Stomach (tissue), 4 donors: ENCODE measurements at regions not wholly inside any gene's neighbourhood (a gene's known extent, or its start where the extent isn't known, plus 50 kb on each side); places are given as distances from the start of the nearest gene placed in this dataset.

Source experiments
- EP300 ChIP-seq: sonication (generic); formaldehyde crosslinking; IDR thresholded peaks from one replicate; pipeline ENCODE4 v1.6.1; 2017; ENCODE audit warnings: antibody characterized with exemption
- POLR2A ChIP-seq, 4 donors: fragments of 450-650 bp; IDR thresholded peaks; one replicate each; pipeline ENCODE4 v1.6.1; 2016; ENCODE audit warnings: antibody characterized with exemption in 4 of 4, control low read depth in 2 of 4, mild to moderate bottlenecking in 1 of 4, moderate library complexity in 1 of 4
- POLR2AphosphoS5 ChIP-seq, 3 donors: sonication (generic); formaldehyde crosslinking; IDR thresholded peaks; one replicate each; pipeline ENCODE4 v1.6.1; 2016; ENCODE audit warnings: antibody characterized with exemption in 3 of 3
- TF ChIP-seq, protein P1 (sequence below), 7 experiments: fragments of 450-650 bp in 4 of 7; fragments of 200-600 bp in 3 of 7; sonication (generic) in 3 of 7; IDR thresholded peaks; one replicate each; pipeline ENCODE4 v1.5.1; 2016 to 2019; ENCODE audit warnings: antibody characterized with exemption in 7 of 7, control low read depth in 2 of 7, mild to moderate bottlenecking in 1 of 7

- TF ChIP-seq, protein P1, sequence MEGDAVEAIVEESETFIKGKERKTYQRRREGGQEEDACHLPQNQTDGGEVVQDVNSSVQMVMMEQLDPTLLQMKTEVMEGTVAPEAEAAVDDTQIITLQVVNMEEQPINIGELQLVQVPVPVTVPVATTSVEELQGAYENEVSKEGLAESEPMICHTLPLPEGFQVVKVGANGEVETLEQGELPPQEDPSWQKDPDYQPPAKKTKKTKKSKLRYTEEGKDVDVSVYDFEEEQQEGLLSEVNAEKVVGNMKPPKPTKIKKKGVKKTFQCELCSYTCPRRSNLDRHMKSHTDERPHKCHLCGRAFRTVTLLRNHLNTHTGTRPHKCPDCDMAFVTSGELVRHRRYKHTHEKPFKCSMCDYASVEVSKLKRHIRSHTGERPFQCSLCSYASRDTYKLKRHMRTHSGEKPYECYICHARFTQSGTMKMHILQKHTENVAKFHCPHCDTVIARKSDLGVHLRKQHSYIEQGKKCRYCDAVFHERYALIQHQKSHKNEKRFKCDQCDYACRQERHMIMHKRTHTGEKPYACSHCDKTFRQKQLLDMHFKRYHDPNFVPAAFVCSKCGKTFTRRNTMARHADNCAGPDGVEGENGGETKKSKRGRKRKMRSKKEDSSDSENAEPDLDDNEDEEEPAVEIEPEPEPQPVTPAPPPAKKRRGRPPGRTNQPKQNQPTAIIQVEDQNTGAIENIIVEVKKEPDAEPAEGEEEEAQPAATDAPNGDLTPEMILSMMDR (IDR thresholded peaks at IDR 0.05), result no peak
- TF ChIP-seq POLR2AphosphoS5 (IDR thresholded peaks at IDR 0.05) (no peak), POLR2A (IDR thresholded peaks at IDR 0.05) (no peak), EP300 (no peak)
These were observed 91.8 kb upstream of the GOLGA8J start for GRCh38 chr15:29990954-29991353.
